AG10803 (cell line): ENCODE measurements at regions not wholly inside any gene's neighbourhood (a gene's known extent, or its start where the extent isn't known, plus 50 kb on each side); places are given as distances from the start of the nearest gene placed in this dataset.

Source experiments
- DNase-seq: peaks from one replicate; pipeline ENCODE4 v3.0.0; 2010; ENCODE audit warnings: low read depth
- H3K4me3 ChIP-seq: 2 replicates; pipeline ENCODE4 v1.5.1; 2011; ENCODE audit warnings: mild to moderate bottlenecking, low read length, control low read depth
- TF ChIP-seq, protein P1 (sequence below): conservative IDR thresholded peaks from 2 replicates; pipeline ENCODE4 v1.5.1; 2011; ENCODE audit warnings: mild to moderate bottlenecking, low read length, control low read depth, inconsistent platforms

DNA sequence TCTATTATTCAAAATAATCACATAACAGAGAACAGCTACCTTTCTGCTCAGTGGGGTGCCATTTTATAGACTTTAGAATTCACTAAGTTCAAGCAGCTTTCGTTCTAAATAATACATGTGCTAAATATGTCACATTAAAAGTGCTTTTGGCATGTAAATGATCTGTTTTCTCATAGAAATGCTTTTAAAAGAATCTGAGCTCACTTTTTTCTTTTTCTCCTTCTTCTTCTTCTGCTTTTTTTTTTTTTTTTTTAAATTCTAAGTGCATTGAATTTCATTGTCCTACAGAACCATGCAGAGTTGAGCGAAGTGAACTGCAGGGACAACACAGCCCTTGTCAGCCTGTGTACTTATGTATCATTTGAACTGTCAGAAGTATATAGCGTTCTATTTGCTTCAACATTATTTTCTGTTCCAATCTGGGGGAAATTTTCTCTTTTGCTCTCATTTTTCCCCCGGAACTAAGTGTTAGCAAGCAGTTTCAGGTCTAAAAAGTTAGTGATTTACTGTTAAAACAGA lies 193.8 kb upstream of the TMCO5A start:
- no peak for DNase-seq
- TF ChIP-seq, protein P1, sequence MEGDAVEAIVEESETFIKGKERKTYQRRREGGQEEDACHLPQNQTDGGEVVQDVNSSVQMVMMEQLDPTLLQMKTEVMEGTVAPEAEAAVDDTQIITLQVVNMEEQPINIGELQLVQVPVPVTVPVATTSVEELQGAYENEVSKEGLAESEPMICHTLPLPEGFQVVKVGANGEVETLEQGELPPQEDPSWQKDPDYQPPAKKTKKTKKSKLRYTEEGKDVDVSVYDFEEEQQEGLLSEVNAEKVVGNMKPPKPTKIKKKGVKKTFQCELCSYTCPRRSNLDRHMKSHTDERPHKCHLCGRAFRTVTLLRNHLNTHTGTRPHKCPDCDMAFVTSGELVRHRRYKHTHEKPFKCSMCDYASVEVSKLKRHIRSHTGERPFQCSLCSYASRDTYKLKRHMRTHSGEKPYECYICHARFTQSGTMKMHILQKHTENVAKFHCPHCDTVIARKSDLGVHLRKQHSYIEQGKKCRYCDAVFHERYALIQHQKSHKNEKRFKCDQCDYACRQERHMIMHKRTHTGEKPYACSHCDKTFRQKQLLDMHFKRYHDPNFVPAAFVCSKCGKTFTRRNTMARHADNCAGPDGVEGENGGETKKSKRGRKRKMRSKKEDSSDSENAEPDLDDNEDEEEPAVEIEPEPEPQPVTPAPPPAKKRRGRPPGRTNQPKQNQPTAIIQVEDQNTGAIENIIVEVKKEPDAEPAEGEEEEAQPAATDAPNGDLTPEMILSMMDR, result no peak
- no peak overlapping the region for H3K4me3 ChIP-seq

DNA sequence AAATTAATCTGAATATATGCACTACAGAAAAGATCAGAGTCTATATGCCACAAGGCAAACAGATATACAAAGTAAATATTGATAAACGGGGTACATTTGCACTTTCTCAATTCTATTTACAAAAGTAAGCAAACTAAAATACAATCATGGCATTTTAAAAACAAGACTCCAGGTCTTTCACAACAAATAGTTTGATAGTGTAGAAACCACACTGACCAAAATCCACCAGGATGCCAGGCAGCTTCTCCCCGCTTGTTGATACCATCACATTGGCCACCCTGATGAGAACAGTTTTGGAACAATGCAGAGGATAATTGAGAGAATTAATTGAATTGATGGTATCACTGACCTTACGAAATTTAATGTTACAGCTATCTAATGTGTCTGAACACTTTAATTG lies 190.6 kb upstream of the TMCO5A start:
- no peak for DNase-seq
- TF ChIP-seq, protein P1, result no peak
- H3K4me3 ChIP-seq, result no peak overlapping the region

DNA sequence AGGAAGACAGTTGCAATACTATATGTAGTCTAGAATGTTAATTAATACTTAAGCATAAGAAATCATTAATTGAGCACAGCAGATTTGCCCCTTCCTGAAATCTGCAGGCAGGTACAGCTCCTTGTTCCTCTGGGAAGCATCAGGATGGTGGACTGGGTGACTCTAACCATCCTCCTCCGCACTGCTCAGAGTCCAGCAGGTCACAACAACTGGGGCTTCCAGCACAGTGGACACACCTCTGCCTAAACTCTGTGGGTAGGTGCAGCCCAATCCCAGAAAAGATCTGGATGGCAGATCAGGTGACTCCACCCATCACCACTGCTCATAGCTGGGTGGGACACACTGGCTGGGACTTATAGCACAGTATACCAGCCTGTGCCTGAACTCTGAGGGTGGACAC lies 189.9 kb upstream of the TMCO5A start:
- DNase-seq, result no peak
- H3K4me3 ChIP-seq, result no peak overlapping the region
- TF ChIP-seq, protein P1, result no peak

DNA sequence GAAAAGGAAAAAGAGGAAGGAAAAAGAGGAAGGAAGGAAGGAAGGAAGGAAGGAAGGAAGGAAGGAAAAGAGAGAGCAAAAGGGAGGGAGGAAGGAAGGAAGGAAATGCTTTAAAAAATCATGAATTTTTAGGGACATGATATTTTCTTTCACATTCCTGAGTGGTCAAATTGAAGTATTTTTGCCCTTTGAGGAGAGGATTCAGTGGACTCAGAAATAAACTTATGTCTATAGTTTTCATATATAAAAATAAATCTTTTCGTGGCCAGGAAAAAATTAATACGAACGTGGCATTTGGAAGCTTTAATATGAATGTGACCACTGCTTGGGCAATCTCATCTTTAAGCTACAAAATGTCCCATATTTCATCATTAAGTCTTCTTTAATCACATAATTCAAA lies 183.0 kb upstream of the TMCO5A start:
- no peak for DNase-seq
- no peak overlapping the region for H3K4me3 ChIP-seq
- TF ChIP-seq, protein P1, result no peak

DNA sequence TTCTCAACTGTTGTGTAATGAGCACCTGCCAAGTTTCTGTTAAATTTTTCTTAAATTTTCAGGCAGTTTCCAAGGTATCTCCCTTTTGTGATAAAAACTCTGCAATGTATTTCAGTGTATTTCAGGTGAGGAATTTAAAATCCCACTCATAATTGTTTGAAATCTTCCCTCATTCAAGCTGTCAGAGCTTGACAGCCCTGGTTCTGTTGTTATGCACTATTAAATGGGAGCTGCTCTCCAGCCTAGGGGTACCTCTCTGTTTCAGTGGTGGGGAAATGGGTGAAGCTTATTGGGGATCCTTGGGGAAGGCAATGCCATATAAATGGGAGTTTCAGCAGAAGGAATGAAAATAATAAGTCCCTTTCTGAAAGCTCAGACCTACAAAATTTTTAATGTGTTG lies 178.0 kb upstream of the TMCO5A start:
- H3K4me3 ChIP-seq, result no peak overlapping the region
- no peak for DNase-seq
- TF ChIP-seq, protein P1, result no peak

DNA sequence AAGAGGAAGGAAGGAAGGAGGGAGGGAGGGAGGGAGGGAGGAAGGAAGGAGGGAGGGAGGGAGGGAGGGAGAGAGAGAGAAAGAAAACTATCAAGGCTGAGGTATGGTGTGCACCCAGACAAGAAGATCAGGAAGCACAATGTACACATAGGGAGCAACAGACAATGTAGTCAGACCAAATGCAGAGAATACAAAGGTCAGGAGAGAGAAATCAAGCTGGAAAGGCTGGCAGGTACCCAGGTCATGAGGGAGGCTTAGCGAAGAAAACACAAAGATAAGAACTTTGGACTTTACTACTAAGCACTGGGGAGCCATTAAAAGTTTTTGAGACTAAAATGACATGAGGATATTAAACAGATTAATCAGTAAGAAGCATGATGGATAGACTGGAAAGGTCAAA lies 176.0 kb upstream of the TMCO5A start:
- DNase-seq, result no peak
- H3K4me3 ChIP-seq, result no peak overlapping the region
- TF ChIP-seq, protein P1, result no peak

DNA sequence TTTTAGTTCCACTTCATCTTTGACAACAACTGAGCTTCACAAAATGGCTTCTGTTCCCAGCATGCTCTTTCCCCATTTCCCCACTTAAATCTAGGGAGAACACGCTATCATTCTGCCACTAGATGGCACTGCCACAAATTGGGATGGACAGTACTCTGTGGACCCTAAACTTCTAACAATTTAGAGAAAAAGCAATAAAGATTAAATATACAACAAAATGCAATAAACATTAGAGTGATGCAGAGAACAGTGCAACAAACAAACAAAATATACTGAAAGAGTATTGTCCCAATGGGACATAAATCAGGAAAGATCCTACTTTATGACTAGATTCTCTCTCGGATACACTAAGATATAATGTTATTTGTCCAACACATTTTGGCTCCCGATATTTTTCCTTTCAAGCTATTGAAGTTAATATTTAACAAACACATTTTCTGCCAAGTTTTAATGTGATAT lies 169.7 kb upstream of the TMCO5A start:
- DNase-seq, result peak; percentile 60

More for the DNA sequence above, 169.7 kb upstream of the TMCO5A start:
- H3K4me3 ChIP-seq, result no peak overlapping the region
- TF ChIP-seq, protein P1, result peak; percentile 73
